ENCODE measurements at regions not wholly inside any gene's neighbourhood (a gene's known extent, or its start where the extent isn't known, plus 50 kb on each side); places are given as distances from the start of the nearest gene placed in this dataset.

- intact Hi-C loops (cut with DNase I), result no loop called here
- H3K27me3 ChIP-seq (ENCODE audit: control insufficient read depth, insufficient read depth, low read length), result no peaks in the 10 kb centered on the region
- TF ChIP-seq, protein P1, sequence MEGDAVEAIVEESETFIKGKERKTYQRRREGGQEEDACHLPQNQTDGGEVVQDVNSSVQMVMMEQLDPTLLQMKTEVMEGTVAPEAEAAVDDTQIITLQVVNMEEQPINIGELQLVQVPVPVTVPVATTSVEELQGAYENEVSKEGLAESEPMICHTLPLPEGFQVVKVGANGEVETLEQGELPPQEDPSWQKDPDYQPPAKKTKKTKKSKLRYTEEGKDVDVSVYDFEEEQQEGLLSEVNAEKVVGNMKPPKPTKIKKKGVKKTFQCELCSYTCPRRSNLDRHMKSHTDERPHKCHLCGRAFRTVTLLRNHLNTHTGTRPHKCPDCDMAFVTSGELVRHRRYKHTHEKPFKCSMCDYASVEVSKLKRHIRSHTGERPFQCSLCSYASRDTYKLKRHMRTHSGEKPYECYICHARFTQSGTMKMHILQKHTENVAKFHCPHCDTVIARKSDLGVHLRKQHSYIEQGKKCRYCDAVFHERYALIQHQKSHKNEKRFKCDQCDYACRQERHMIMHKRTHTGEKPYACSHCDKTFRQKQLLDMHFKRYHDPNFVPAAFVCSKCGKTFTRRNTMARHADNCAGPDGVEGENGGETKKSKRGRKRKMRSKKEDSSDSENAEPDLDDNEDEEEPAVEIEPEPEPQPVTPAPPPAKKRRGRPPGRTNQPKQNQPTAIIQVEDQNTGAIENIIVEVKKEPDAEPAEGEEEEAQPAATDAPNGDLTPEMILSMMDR (IDR thresholded peaks at IDR 0.05; ENCODE audit: borderline replicate concordance, extremely low read depth, insufficient read depth), result no peak
- no peak overlapping the region for H3K27ac ChIP-seq (ENCODE audit: low read depth in 2 of 2, low read length in 2 of 2)
- no peaks in the 10 kb centered on the region for H3K4me1 ChIP-seq (ENCODE audit: control insufficient read depth in 2 of 3, insufficient read depth in 2 of 3, low read depth in 1 of 3, low read length in 3 of 3)
- no peaks in the 10 kb centered on the region for H3K9me3 ChIP-seq (ENCODE audit: control insufficient read depth in 2 of 3, insufficient read depth in 1 of 3, low read length in 3 of 3)
- H3K36me3 ChIP-seq (ENCODE audit: control insufficient read depth in 2 of 3, insufficient read depth in 3 of 3, low read length in 3 of 3), result no peaks in the 10 kb centered on the region
- no peak overlapping the region for H3K4me3 ChIP-seq (ENCODE audit: low read length in 3 of 3)
- peak in 4 of 5 donors; percentile 88 to 92 (median 89) for DNase-seq
- no peak overlapping the region for H3K9ac ChIP-seq (ENCODE audit: low read length in 3 of 3)
- FAIRE-seq, result no peak
These were observed 854.1 kb downstream of the KCNJ2 start for GRCh38 chr17:71023249-71024030.

DNA sequence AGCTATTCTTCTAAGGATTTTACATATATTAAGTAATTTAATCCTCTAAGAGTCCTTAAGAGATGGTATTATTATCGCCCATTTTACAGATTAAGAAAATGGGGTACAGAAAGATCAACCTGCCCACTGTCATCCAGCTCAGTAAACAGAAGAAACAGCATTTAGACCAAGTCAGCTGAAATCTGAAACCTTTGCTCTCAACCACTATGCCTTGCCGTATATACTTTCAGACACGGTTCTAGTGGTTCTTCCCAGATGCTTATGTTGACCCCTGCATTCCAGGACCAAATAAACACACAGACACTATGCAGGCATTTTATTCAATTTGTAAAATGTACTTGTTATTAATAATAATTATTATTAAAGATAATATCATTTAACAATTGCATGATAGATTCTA is 854.8 kb downstream of the KCNJ2 start:
- no peaks in the 10 kb centered on the region for H3K4me1 ChIP-seq (ENCODE audit: control insufficient read depth in 2 of 3, insufficient read depth in 2 of 3, low read depth in 1 of 3, low read length in 3 of 3)
- H3K36me3 ChIP-seq (ENCODE audit: control insufficient read depth in 2 of 3, insufficient read depth in 3 of 3, low read length in 3 of 3), result no peaks in the 10 kb centered on the region
- DNase-seq, result peak in 3 of 5 donors; percentile 12 to 52 (median 52)
- no peak for FAIRE-seq
- intact Hi-C loops (cut with DNase I), result no loop called here
- H3K27me3 ChIP-seq (ENCODE audit: control insufficient read depth, insufficient read depth, low read length), result no peaks in the 10 kb centered on the region
- H3K9me3 ChIP-seq (ENCODE audit: control insufficient read depth in 2 of 3, insufficient read depth in 1 of 3, low read length in 3 of 3), result no peaks in the 10 kb centered on the region
- no peak overlapping the region for H3K27ac ChIP-seq (ENCODE audit: low read depth in 2 of 2, low read length in 2 of 2)
- H3K4me3 ChIP-seq (ENCODE audit: low read length in 3 of 3), result no peak overlapping the region
- TF ChIP-seq, protein P1 (IDR thresholded peaks at IDR 0.05; ENCODE audit: borderline replicate concordance, extremely low read depth, insufficient read depth), result no peak
- no peak overlapping the region for H3K9ac ChIP-seq (ENCODE audit: low read length in 3 of 3)

GRCh38 chr17:71024969-71025368 is 855.6 kb downstream of the KCNJ2 start:
- intact Hi-C loops (cut with DNase I), result no loop called here
- Histone ChIP-seq H3K9me3 (ENCODE audit: control insufficient read depth in 2 of 3, insufficient read depth in 1 of 3, low read length in 3 of 3) (no peaks in the 10 kb centered on the region), H3K4me1 (ENCODE audit: control insufficient read depth in 2 of 3, insufficient read depth in 2 of 3, low read depth in 1 of 3, low read length in 3 of 3) (no peaks in the 10 kb centered on the region), H3K36me3 (ENCODE audit: control insufficient read depth in 2 of 3, insufficient read depth in 3 of 3, low read length in 3 of 3) (no peaks in the 10 kb centered on the region), H3K9ac (ENCODE audit: low read length in 3 of 3) (no peak overlapping the region), H3K27ac (ENCODE audit: low read depth in 2 of 2, low read length in 2 of 2) (no peak overlapping the region), H3K27me3 (ENCODE audit: control insufficient read depth, insufficient read depth, low read length) (no peaks in the 10 kb centered on the region), H3K4me3 (ENCODE audit: low read length in 3 of 3) (no peak overlapping the region)
- FAIRE-seq (no peak), DNase-seq (no peak)
- TF ChIP-seq, protein P1 (IDR thresholded peaks at IDR 0.05; ENCODE audit: borderline replicate concordance, extremely low read depth, insufficient read depth), result no peak

Measured in kidney (tissue), 13 donors.